MCF 10A (cell line): ENCODE measurements at regions not wholly inside any gene's neighbourhood (a gene's known extent, or its start where the extent isn't known, plus 50 kb on each side); places are given as distances from the start of the nearest gene placed in this dataset.

Source experiments
- BruUV-seq: library from RNA; stranded (reverse); fragments of 400-500 nt; replicated peaks from 2 replicates; lab custom pipeline; 2021; lab: Mats Ljungman, UMichigan
- CTCF ChIA-PET: fragments of 300-600 bp; sonication (Branson Sonifier 250); formaldehyde crosslinking; extraction: SDS; loops from one replicate; lab custom pipeline; 2021; ENCODE audit warnings: antibody characterized with exemption, inconsistent platforms; lab: Yijun Ruan, JAX
- POLR2A ChIA-PET: fragments of 300-600, 350-650 bp; sonication (Branson Sonifier 250); formaldehyde crosslinking; extraction: SDS; loops from one replicate; lab custom pipeline; 2020; ENCODE audit warnings: antibody characterized with exemption, inconsistent platforms; lab: Yijun Ruan, JAX
- DNase-seq: peaks from one replicate; pipeline ENCODE4 v3.0.0-alpha.2; 2018; ENCODE audit not compliant: unreplicated experiment
- H3K27ac Mint-ChIP-seq: one replicate; pipeline ENCODE4 v1.8.0; 2022; ENCODE audit warnings: mild to moderate bottlenecking, low read depth, mixed read lengths; ENCODE audit not compliant: unreplicated experiment
- H3K27me3 Mint-ChIP-seq: one replicate; pipeline ENCODE4 v1.8.0; 2022; ENCODE audit warnings: mixed read lengths; ENCODE audit not compliant: insufficient read depth, unreplicated experiment
- H3K36me3 Mint-ChIP-seq: one replicate; pipeline ENCODE4 v1.8.0; 2022; ENCODE audit warnings: mild to moderate bottlenecking, moderate library complexity, mixed read lengths; ENCODE audit not compliant: insufficient read depth, unreplicated experiment
- H3K4me1 Mint-ChIP-seq: one replicate; pipeline ENCODE4 v1.8.0; 2022; ENCODE audit warnings: mixed read lengths; ENCODE audit not compliant: insufficient read depth, unreplicated experiment
- H3K4me3 Mint-ChIP-seq: one replicate; pipeline ENCODE4 v1.8.0; 2022; ENCODE audit warnings: mild to moderate bottlenecking, moderate library complexity, mixed read lengths; ENCODE audit not compliant: unreplicated experiment
- H3K9me3 Mint-ChIP-seq: one replicate; pipeline ENCODE4 v1.8.0; 2022; ENCODE audit warnings: mixed read lengths; ENCODE audit not compliant: unreplicated experiment
- intact Hi-C: fragments of 100-400 bp; cut with micrococcal nuclease; formaldehyde crosslinking; loops from 2 replicates; pipeline ENCODE4 v1.14.1; 2022
- TF ChIP-seq, protein P1 (sequence below): fragments of 200-600 bp; IDR thresholded peaks from one replicate; pipeline ENCODE4 v1.8.0; 2022; ENCODE audit warnings: antibody characterized with exemption, mild to moderate bottlenecking; ENCODE audit not compliant: unreplicated experiment

DNA sequence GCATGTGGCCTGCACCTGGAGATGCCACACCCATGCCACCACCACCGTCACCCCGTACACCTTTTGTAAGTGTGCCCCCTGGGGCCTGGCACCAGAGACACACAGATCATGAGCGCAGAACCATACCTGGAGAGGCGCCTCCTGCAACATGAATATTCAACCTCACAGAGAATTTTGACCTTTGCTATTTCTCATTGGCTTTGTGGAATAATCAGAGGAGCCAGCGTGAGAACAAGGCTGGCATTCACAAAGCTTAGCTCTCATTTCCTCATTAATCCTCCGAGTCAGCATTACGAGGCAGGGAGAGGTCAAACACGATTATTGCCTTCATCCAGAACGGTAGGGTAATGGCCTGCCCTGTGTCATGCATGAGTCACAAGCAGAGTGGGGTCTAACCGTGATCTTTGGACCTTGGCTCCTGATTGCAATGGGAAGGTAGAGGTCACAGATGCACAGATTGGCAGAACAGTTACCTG, 73.0 kb upstream of the POMGNT2 start:
- POLR2A ChIA-PET = interaction anchor here (0.7 to 1.5 kb wide), 2 partner anchors 112 to 141 kb away, joined by 3 to 5 read pairs; no protein-coding TSS in a partner anchor
- Mint-ChIP-seq H3K27ac (peak overlapping the region; percentile 61), H3K4me3 (no peak overlapping the region), H3K36me3 (no peaks in the 10 kb centered on the region), H3K27me3 (no peaks in the 10 kb centered on the region), H3K4me1 (peaks cover 44% of the 10 kb centered on the region), H3K9me3 (no peaks in the 10 kb centered on the region)
- BruUV-seq = no TSS peak
- TF ChIP-seq, protein P1, sequence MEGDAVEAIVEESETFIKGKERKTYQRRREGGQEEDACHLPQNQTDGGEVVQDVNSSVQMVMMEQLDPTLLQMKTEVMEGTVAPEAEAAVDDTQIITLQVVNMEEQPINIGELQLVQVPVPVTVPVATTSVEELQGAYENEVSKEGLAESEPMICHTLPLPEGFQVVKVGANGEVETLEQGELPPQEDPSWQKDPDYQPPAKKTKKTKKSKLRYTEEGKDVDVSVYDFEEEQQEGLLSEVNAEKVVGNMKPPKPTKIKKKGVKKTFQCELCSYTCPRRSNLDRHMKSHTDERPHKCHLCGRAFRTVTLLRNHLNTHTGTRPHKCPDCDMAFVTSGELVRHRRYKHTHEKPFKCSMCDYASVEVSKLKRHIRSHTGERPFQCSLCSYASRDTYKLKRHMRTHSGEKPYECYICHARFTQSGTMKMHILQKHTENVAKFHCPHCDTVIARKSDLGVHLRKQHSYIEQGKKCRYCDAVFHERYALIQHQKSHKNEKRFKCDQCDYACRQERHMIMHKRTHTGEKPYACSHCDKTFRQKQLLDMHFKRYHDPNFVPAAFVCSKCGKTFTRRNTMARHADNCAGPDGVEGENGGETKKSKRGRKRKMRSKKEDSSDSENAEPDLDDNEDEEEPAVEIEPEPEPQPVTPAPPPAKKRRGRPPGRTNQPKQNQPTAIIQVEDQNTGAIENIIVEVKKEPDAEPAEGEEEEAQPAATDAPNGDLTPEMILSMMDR = no peak
- intact Hi-C loops = no loop called here
- CTCF ChIA-PET = interaction anchor here (0.6 to 1.1 kb wide), 4 partner anchors 9 to 36 kb away, joined by 4 to 6 read pairs (median 4); no protein-coding TSS in a partner anchor
- DNase-seq = peak; percentile 70

DNA sequence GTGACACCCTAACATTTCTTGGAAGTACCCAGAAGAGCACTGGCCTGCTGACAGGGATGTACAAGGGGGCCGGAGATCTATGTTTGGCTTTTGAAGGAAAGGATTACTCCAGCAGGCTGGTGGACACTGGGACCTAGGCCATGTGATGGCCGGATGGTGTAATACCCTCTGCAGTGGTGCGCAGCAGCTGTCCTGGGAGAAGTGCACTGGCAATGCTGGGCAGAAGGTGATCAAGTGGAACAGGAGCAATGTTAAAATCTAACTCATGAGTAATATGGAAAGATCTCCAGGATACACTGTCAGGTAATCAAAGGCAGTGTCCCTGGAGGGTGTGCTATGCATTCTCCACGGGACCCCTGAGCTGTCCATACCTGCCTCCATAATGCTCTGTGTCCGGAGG, 71.2 kb upstream of the POMGNT2 start:
- CTCF ChIA-PET = interaction anchor here (1.1 kb wide), 1 partner anchor 12 kb away, joined by 3 read pairs; no protein-coding TSS in a partner anchor
- no peak for DNase-seq
- no peaks in the 10 kb centered on the region for H3K27me3 Mint-ChIP-seq
- no TSS peak for BruUV-seq
- H3K4me1 Mint-ChIP-seq = peaks cover 44% of the 10 kb centered on the region
- H3K27ac Mint-ChIP-seq = peak overlapping the region; percentile 76
- H3K4me3 Mint-ChIP-seq = no peak overlapping the region
- TF ChIP-seq, protein P1 = no peak
- no peaks in the 10 kb centered on the region for H3K36me3 Mint-ChIP-seq
- intact Hi-C loops = no loop called here
- POLR2A ChIA-PET = interaction anchor here (1.0 kb wide), 1 partner anchor 38 kb away, joined by 3 read pairs; no protein-coding TSS in a partner anchor
- no peaks in the 10 kb centered on the region for H3K9me3 Mint-ChIP-seq

DNA sequence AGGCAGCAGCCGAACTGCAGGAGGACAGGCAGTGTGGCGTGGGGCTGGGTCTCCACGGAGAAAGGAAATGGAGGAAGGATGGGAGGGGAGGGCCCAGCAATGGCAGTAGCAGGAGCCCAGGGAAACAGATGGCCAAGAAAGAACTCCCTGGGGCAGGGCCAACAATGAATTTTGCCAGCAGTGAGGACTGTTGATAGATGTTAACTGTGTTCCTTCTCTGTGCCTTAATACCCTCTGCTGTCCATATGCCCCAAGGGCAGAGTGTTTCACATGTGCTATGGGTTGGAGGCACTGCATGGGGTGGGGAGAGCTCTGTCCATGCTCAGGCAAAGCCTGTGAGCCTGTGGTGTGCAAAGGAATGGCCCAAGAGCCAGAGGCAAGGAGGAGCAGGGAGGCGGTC, 70.8 kb upstream of the POMGNT2 start:
- H3K36me3 Mint-ChIP-seq = no peaks in the 10 kb centered on the region
- no peaks in the 10 kb centered on the region for H3K9me3 Mint-ChIP-seq
- no TSS peak for BruUV-seq
- TF ChIP-seq, protein P1 = no peak
- ChIA-PET POLR2A (no interaction called here), CTCF (interaction anchor here (0.7 to 2.3 kb wide), 3 partner anchors 12 to 213 kb away, joined by 3 to 18 read pairs (median 3); no protein-coding TSS in a partner anchor)
- no peaks in the 10 kb centered on the region for H3K27me3 Mint-ChIP-seq
- intact Hi-C loops = no loop called here
- peak overlapping the region; percentile 76 for H3K27ac Mint-ChIP-seq
- H3K4me3 Mint-ChIP-seq = no peak overlapping the region
- peaks cover 47% of the 10 kb centered on the region for H3K4me1 Mint-ChIP-seq
- DNase-seq = no peak

DNA sequence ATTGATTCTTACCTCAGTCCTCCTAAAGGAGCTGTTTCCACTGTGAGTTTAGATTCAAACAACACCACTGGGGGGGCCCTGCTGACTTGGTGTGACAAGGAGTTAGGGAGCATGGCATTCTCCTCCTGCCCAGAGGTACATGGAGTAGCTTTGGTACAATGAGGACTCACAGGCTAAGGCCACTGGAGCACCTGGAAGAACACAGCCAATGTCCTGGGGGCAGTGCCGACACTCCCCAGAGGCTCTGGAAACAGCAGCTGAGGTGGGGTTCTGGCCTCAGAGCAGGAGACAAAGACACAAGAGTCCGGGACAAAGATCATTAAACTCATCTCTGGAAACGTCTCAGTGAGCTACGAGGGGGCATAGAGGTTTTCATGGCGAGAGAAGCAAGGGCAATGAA, 69.7 kb upstream of the POMGNT2 start:
- Mint-ChIP-seq H3K27ac (no peak overlapping the region), H3K4me1 (peaks cover 45% of the 10 kb centered on the region), H3K27me3 (no peaks in the 10 kb centered on the region), H3K36me3 (no peaks in the 10 kb centered on the region), H3K9me3 (no peaks in the 10 kb centered on the region), H3K4me3 (no peak overlapping the region)
- TF ChIP-seq, protein P1 = no peak
- intact Hi-C loops = no loop called here
- CTCF ChIA-PET = interaction anchor here (1.1 to 2.3 kb wide), 4 partner anchors 14 to 327 kb away, joined by 3 to 18 read pairs (median 6); no protein-coding TSS in a partner anchor
- POLR2A ChIA-PET = interaction anchor here (0.6 to 1.0 kb wide), 2 partner anchors 90 to 112 kb away, joined by 3 to 6 read pairs; no protein-coding TSS in a partner anchor
- no peak for DNase-seq
- no TSS peak for BruUV-seq
